GM12891 (cell line): ENCODE measurements at regions not wholly inside any gene's neighbourhood (a gene's known extent, or its start where the extent isn't known, plus 50 kb on each side); places are given as distances from the start of the nearest gene placed in this dataset.

Source experiments
- DNase-seq: peaks from one replicate; pipeline ENCODE4 v3.0.0; 2011; ENCODE audit warnings: low spot score; ENCODE audit not compliant: insufficient read length
- FAIRE-seq: peaks from 2 replicates; lab custom pipeline; 2011; peaks lifted over from hg19 to GRCh38; lab: Jason Lieb, UNC
- PAX5 ChIP-seq: IDR thresholded peaks from 2 replicates; pipeline ENCODE4 v1.6.1; 2011; ENCODE audit warnings: low read length, moderate library complexity, mild to moderate bottlenecking; ENCODE audit not compliant: insufficient read depth, severe bottlenecking
- POLR2A ChIP-seq: IDR thresholded peaks from 2 replicates; pipeline ENCODE4 v1.6.1; 2011; ENCODE audit warnings: low read depth, low read length, control low read depth
- POLR2AphosphoS5 ChIP-seq: IDR thresholded peaks from 2 replicates; pipeline ENCODE4 v1.6.1; 2011; ENCODE audit warnings: low read depth, low read length, control low read depth
- POU2F2 ChIP-seq: IDR thresholded peaks from 2 replicates; pipeline ENCODE4 v1.6.1; 2011; ENCODE audit warnings: low read depth, mild to moderate bottlenecking, control low read depth, low read length, moderate library complexity
- SPI1 ChIP-seq: IDR thresholded peaks from 2 replicates; pipeline ENCODE4 v1.6.1; 2011; ENCODE audit warnings: low read depth, low read length, control low read depth
- TAF1 ChIP-seq: IDR thresholded peaks from 2 replicates; pipeline ENCODE4 v1.6.1; 2011; ENCODE audit warnings: low read depth, low read length, control low read depth

DNA sequence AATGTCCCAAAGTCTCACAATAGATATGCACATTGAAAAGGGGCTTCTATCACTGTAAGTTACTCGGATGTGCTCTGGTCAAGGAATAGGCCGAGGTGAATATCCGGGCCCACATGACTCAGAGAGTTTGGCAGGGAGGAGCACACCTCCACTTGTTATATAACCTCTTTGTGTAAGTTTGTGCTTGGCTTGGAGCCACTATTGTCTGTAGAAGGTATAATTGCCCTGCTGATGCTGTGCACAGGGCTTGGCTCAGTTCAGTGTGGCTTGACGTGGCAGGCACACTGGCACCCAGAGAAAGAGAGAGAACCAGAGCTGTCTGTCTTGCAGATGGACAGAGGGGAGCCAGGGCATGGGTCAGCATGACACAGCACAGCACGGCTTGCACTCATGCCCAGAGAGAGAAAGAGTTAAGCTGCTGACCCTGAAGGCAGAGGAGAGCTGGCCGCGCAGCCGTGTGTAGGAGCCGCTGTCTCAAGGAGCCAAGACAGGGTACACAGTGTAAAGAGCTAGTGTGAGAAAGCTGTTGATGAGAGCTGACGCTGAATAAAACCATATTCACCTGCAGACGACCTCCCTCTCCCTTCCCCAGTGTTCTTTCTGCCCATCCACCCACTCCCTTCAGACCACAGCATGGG is 482.5 kb downstream of the C6orf118 start:
- DNase-seq: no peak
- FAIRE-seq: no peak
- no peak for TF ChIP-seq TAF1
- no peak for TF ChIP-seq POLR2A
- TF ChIP-seq POLR2AphosphoS5: no peak
- no peak for TF ChIP-seq POU2F2
- no peak for TF ChIP-seq PAX5
- TF ChIP-seq SPI1: no peak

DNA sequence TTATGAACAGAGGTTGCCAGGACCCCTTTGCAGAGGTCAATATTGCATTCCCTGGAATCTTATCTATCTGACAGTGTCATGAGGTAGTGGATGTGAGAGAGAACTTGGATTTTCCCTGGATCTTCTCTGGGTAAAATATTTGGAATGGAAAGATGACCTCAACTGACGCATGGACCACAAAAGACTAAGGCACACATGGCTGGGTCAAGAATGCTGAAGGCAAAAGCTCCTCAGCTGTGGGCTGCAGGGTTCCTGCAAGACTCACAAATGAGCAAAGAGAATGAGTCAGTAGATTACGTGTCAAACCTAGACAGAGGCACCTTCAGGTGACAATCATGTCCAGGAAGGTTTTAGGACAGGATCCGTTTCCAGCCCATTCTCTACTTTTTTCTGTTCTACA is 484.0 kb downstream of the C6orf118 start:
- TF ChIP-seq POLR2AphosphoS5: no peak
- no peak for TF ChIP-seq PAX5
- FAIRE-seq (no peak), DNase-seq (no peak)

- DNase-seq: no peak
- FAIRE-seq: no peak
- TF ChIP-seq SPI1 (no peak), TAF1 (no peak), PAX5 (no peak), POLR2AphosphoS5 (no peak), POU2F2 (no peak), POLR2A (no peak)
These were observed 491.7 kb downstream of the C6orf118 start for GRCh38 chr6:164817662-164818061.

GRCh38 chr6:164812706-164813105 is 496.7 kb downstream of the C6orf118 start:
- TF ChIP-seq POLR2AphosphoS5 (no peak), SPI1 (no peak)
- FAIRE-seq: no peak
- no peak for DNase-seq

GRCh38 chr6:164807125-164807524 is 502.3 kb downstream of the C6orf118 start:
- FAIRE-seq (no peak), DNase-seq (no peak)
- TF ChIP-seq TAF1 (no peak), POLR2AphosphoS5 (no peak), POU2F2 (no peak), PAX5 (no peak), SPI1 (no peak), POLR2A (no peak)

DNA sequence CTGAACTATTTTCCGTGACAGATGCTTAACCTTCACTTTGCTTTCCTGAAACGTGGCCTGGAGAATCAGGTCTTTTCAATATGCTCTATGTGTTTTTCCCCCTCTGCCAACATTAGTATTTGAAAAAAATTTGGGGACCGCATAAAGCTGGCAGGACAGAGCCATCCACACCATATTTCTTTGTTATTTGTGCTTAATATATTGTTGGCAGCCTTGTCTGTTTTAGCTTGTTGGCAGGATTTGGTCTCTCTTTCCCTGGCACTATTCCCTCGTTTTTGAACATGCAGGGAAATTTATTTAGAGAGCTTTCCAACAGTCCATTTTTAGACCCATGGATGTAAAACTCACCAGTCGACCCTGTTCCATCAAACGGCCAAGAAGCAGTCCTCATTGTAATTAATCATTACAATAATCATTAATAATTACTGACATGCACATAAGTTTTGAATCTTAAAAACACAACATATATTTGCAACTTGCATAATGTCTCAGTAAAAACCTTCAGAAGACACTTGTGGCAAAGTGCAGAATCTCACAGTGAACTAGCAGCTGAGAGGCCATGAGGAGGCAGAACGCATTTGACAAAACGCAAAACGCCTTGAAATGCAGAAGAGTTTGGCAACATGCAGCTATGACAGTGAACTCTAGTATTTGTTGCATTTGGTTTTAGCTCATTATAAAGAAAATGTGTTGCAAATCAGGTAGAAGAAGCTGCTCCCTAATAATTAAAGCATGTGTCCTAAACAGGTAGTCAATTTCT is 514.2 kb downstream of the C6orf118 start:
- no peak for FAIRE-seq
- DNase-seq: no peak
- TF ChIP-seq POLR2AphosphoS5 (no peak), PAX5 (no peak), TAF1 (no peak), POLR2A (no peak), SPI1 (no peak), POU2F2 (no peak)

- TF ChIP-seq PAX5: no peak
- TF ChIP-seq SPI1: no peak
- TF ChIP-seq POU2F2: no peak
- TF ChIP-seq TAF1: no peak
- FAIRE-seq (no peak), DNase-seq (no peak)
These were observed 516.7 kb downstream of the C6orf118 start for GRCh38 chr6:164792666-164793065.

- DNase-seq: no peak
- TF ChIP-seq POLR2A: no peak
- no peak for TF ChIP-seq PAX5
- no peak for TF ChIP-seq POU2F2
- TF ChIP-seq POLR2AphosphoS5: no peak
- no peak for TF ChIP-seq SPI1
- no peak for TF ChIP-seq TAF1
- FAIRE-seq: no peak
These were observed 517.9 kb downstream of the C6orf118 start for GRCh38 chr6:164791498-164791897.

- TF ChIP-seq POLR2AphosphoS5 (no peak), TAF1 (no peak), POLR2A (no peak), POU2F2 (no peak), PAX5 (no peak), SPI1 (no peak)
- DNase-seq (no peak), FAIRE-seq (no peak)
These were observed 545.6 kb downstream of the C6orf118 start for GRCh38 chr6:164763788-164764187.

- TF ChIP-seq TAF1 (no peak), SPI1 (no peak), POLR2AphosphoS5 (no peak), POLR2A (no peak), PAX5 (no peak), POU2F2 (no peak)
- DNase-seq: no peak
- FAIRE-seq: no peak
These were observed 552.0 kb downstream of the C6orf118 start for GRCh38 chr6:164757451-164757850.
